RWPE2 (cell line): ENCODE measurements at regions not wholly inside any gene's neighbourhood (a gene's known extent, or its start where the extent isn't known, plus 50 kb on each side); places are given as distances from the start of the nearest gene placed in this dataset.

Experiments used
- ATAC-seq: fragments of 200-7000 bp; cut with Tn5 transposase; 3 replicates; pipeline ENCODE4 v1.9.1; 2021; ENCODE audit warnings: low read depth
- DNase-seq: peaks from one replicate; pipeline ENCODE4 v3.0.0-alpha.2; 2020; ENCODE audit warnings: low spot score
- H3K27ac ChIP-seq: fragments of 450-650 bp; 2 replicates; pipeline ENCODE4 v1.5.1; 2017; ENCODE audit warnings: mild to moderate bottlenecking; ENCODE audit not compliant: poor library complexity, severe bottlenecking
- H3K27me3 ChIP-seq: fragments of 250-450 bp; sonication (Bioruptor Pico); 2 replicates; pipeline ENCODE4 v1.5.1; 2021; ENCODE audit warnings: mild to moderate bottlenecking, moderate library complexity; ENCODE audit not compliant: insufficient read depth, poor library complexity, severe bottlenecking
- H3K36me3 ChIP-seq: fragments of 250-450 bp; sonication (Bioruptor Pico); 2 replicates; pipeline ENCODE4 v1.5.1; 2020; ENCODE audit warnings: low read depth, mild to moderate bottlenecking, moderate library complexity
- H3K4me1 ChIP-seq: fragments of 250-450 bp; sonication (Bioruptor Pico); 2 replicates; pipeline ENCODE4 v1.5.1; 2021; ENCODE audit warnings: mild to moderate bottlenecking, moderate library complexity; ENCODE audit not compliant: insufficient read depth, poor library complexity, severe bottlenecking
- H3K4me3 ChIP-seq: fragments of 250-450 bp; sonication (Bioruptor Pico); 2 replicates; pipeline ENCODE4 v1.5.1; 2021; ENCODE audit warnings: mild to moderate bottlenecking, moderate library complexity; ENCODE audit not compliant: severe bottlenecking
- H3K9me3 ChIP-seq: fragments of 250-450 bp; sonication (Bioruptor Pico); 2 replicates; pipeline ENCODE4 v1.5.1; 2021; ENCODE audit warnings: mild to moderate bottlenecking, moderate library complexity; ENCODE audit not compliant: severe bottlenecking
- TF ChIP-seq, protein P1 (sequence below): fragments of 450-650 bp; IDR thresholded peaks from one replicate; pipeline ENCODE4 v1.5.1; 2017; ENCODE audit warnings: mild to moderate bottlenecking, moderate library complexity; ENCODE audit not compliant: poor library complexity, severe bottlenecking

DNA sequence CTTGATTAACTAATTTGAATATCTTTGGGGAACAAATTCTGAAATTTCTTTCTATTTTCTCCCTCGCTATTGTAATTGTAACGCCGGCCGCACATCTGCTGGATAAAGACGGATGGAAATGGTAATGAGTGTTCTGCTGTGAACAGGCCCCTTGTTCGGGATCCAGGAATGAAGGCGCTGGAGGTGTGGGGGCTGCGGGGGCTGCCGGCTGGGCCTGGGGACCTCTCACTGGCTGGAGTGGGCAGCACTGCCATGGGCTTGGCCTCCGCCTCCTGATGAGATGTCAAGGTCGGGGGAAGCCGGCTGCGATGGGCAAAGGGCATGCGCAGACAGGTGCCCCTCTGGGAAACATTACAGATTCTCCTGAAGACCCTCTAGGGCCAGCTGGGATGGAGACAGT is 175.4 kb downstream of the PHETA1 start:
- DNase-seq (no peak), ATAC-seq (no peak)
- TF ChIP-seq, protein P1, sequence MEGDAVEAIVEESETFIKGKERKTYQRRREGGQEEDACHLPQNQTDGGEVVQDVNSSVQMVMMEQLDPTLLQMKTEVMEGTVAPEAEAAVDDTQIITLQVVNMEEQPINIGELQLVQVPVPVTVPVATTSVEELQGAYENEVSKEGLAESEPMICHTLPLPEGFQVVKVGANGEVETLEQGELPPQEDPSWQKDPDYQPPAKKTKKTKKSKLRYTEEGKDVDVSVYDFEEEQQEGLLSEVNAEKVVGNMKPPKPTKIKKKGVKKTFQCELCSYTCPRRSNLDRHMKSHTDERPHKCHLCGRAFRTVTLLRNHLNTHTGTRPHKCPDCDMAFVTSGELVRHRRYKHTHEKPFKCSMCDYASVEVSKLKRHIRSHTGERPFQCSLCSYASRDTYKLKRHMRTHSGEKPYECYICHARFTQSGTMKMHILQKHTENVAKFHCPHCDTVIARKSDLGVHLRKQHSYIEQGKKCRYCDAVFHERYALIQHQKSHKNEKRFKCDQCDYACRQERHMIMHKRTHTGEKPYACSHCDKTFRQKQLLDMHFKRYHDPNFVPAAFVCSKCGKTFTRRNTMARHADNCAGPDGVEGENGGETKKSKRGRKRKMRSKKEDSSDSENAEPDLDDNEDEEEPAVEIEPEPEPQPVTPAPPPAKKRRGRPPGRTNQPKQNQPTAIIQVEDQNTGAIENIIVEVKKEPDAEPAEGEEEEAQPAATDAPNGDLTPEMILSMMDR, result no peak
- no peak overlapping the region for H3K4me3 ChIP-seq
- no peaks in the 10 kb centered on the region for H3K9me3 ChIP-seq
- H3K36me3 ChIP-seq, result no peaks in the 10 kb centered on the region
- H3K27ac ChIP-seq, result no peak overlapping the region
- H3K4me1 ChIP-seq, result no peaks in the 10 kb centered on the region
- no peaks in the 10 kb centered on the region for H3K27me3 ChIP-seq

DNA sequence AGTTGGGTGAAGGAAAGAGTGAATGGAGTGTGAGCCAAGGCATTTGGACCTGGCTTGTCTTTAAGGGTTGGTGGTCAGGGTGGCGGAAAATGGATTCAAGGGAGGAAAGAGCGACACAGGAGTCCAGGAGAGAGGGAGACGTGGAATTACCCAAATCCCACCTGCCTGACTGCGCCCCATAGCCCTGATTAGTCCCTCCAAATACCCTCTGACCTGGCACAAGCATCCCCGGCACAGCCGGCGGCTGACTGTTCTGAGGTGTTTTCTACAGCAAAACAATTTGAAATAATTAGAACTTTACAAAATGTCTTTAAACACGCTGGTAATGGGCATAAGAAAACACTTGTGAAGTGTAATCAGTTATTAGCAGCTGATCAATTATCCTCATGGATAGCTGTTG is 175.8 kb downstream of the PHETA1 start:
- H3K4me1 ChIP-seq, result no peaks in the 10 kb centered on the region
- ATAC-seq (no peak), DNase-seq (no peak)
- H3K4me3 ChIP-seq, result no peak overlapping the region
- no peaks in the 10 kb centered on the region for H3K36me3 ChIP-seq
- H3K27ac ChIP-seq, result no peak overlapping the region
- no peaks in the 10 kb centered on the region for H3K27me3 ChIP-seq
- H3K9me3 ChIP-seq, result no peaks in the 10 kb centered on the region
- TF ChIP-seq, protein P1, result no peak

DNA sequence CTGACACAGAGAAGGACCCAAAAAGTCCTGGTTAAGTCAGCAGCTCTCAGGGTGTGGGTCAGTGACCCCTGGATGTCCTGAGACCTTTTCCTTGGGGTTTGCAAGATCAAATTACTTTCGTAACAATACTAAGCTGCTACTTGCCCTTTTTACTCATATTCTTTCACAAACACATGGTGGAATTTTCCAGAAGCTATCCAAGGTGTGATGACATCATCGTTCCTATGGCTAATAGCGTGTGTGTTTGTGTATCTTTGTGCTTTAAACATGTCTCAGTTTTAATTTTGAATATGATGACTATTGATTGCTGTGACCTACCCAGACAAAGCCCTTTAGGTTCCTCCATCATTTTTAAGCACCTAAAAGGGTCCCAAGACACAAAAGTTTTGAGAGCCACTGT is 176.2 kb downstream of the PHETA1 start:
- no peaks in the 10 kb centered on the region for H3K9me3 ChIP-seq
- DNase-seq, result no peak
- no peaks in the 10 kb centered on the region for H3K4me1 ChIP-seq
- no peak overlapping the region for H3K4me3 ChIP-seq
- TF ChIP-seq, protein P1, result no peak
- ATAC-seq, result no peak
- no peaks in the 10 kb centered on the region for H3K27me3 ChIP-seq
- no peaks in the 10 kb centered on the region for H3K36me3 ChIP-seq
- H3K27ac ChIP-seq, result no peak overlapping the region

DNA sequence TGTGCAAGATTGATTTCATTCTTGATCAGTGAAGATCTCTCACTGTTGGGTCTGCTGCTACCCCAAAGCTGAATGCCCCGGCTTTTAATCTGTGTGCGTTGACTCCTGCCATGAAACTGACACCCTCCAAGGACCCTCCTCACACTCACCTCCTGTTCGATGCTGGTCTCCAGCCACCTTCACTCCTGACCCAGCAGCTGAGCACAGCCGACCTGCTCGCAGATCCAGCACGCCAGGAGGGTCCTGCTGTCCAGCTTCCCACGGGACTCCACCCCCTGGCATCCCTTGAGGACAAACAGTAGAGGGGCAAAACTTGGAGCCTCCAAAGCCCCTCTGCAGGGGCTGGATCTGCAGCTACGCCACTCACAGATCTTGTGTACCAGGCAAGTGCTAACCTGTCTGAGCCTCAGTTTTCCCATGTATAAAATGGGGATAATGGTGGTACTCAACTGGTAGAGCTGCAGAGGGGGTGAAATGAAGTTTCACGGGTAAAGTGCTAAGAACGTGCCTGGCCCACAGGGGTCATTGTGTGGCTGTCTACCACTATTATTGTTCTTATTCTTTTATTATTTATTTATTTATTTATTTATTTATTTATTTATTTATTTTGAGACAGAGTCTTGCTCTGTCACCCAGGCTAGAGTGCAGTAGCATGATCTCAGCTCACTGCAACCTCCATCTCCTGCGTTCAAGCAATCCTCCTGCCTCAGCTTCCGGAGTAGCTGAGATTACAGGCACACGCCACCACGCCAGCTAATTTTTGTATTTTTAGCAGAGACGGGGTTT is 178.0 kb downstream of the PHETA1 start:
- DNase-seq (no peak), ATAC-seq (no peak)
- TF ChIP-seq, protein P1, result no peak
- Histone ChIP-seq H3K27me3 (no peaks in the 10 kb centered on the region), H3K27ac (no peak overlapping the region), H3K4me1 (no peaks in the 10 kb centered on the region), H3K9me3 (no peaks in the 10 kb centered on the region), H3K36me3 (no peaks in the 10 kb centered on the region), H3K4me3 (no peak overlapping the region)

DNA sequence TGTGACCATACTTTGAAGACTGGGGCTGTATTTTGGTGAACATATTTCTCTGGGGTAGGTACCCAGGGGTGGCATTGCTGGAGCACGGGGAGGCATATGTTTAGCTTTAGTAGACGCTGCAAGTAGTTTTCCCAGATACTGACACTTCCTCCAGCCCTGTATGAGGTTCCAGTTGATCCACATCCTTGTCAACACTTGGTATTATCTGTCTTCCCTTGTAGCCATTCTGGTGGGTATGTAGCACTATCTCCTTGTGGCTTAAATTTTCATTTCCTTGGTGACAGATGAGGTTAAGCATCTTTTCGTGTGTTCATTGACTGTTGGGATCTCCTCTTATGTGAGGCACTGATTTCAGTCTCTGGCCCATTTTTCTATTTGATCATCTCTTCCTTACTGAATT is 179.1 kb downstream of the PHETA1 start:
- Histone ChIP-seq H3K27me3 (no peaks in the 10 kb centered on the region), H3K9me3 (no peaks in the 10 kb centered on the region), H3K4me3 (no peak overlapping the region), H3K27ac (no peak overlapping the region), H3K4me1 (no peaks in the 10 kb centered on the region), H3K36me3 (no peaks in the 10 kb centered on the region)
- DNase-seq (no peak), ATAC-seq (no peak)
- TF ChIP-seq, protein P1, result no peak
